ENCODE measurements at regions not wholly inside any gene's neighbourhood (a gene's known extent, or its start where the extent isn't known, plus 50 kb on each side); places are given as distances from the start of the nearest gene placed in this dataset.
"Not testable (repeated sequence)": the region's sequence is repeated elsewhere in the genome, so short reads cannot be mapped to it uniquely, and the experiment has no call there.

DNA sequence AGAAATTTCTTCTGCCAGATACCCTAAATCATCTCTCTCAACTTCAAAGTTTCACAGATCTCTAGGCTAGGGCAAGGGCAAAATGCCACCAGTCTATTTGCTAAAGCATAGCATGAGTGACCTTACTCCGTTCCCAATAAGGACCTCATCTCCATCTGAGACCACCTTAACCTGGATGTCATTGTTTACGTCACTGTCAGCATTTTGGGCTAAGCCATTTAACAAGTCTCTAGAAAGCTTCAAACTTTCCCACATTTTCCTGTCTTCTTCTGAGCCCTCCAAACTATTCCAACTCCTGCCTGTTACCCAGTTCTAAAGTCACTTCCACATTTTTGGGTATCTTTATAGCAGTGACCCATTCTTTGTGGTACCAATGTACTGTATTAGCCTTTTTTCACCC lies 259.2 kb upstream of the KITLG start:
- Histone ChIP-seq H3K4me1 (ENCODE audit: control insufficient read depth, insufficient read depth, low read length) (no peaks in the 10 kb centered on the region), H3K36me3 (ENCODE audit: control insufficient read depth, insufficient read depth, low read length) (no peaks in the 10 kb centered on the region), H3K27ac (ENCODE audit: insufficient read depth, low read depth, low read length, poor library complexity, severe bottlenecking) (no peak overlapping the region), H3K4me3 (ENCODE audit: insufficient read depth, low read depth, low read length) (no peak overlapping the region), H3K9me3 (ENCODE audit: control insufficient read depth, low read length) (no peaks in the 10 kb centered on the region), H3K27me3 (ENCODE audit: control insufficient read depth, insufficient read depth, low read length, poor library complexity, severe bottlenecking) (no peaks in the 10 kb centered on the region)
- 93 to 96% methylated on average over 2 of the region's 2 CpGs for WGBS, 2 experiments

GRCh38 chr12:88836156-88836555 lies 255.9 kb upstream of the KITLG start:
- no peak overlapping the region for H3K27ac ChIP-seq (ENCODE audit: insufficient read depth, low read depth, low read length, poor library complexity, severe bottlenecking)
- H3K27me3 ChIP-seq (ENCODE audit: control insufficient read depth, insufficient read depth, low read length, poor library complexity, severe bottlenecking), result no peaks in the 10 kb centered on the region
- no peaks in the 10 kb centered on the region for H3K9me3 ChIP-seq (ENCODE audit: control insufficient read depth, low read length)
- no peaks in the 10 kb centered on the region for H3K36me3 ChIP-seq (ENCODE audit: control insufficient read depth, insufficient read depth, low read length)
- H3K4me1 ChIP-seq (ENCODE audit: control insufficient read depth, insufficient read depth, low read length), result no peaks in the 10 kb centered on the region
- WGBS, 2 experiments, result 89 to 92% methylated on average over 1 of the region's 1 CpG
- no peak overlapping the region for H3K4me3 ChIP-seq (ENCODE audit: insufficient read depth, low read depth, low read length)

- Histone ChIP-seq H3K4me1 (ENCODE audit: control insufficient read depth, insufficient read depth, low read length) (no peaks in the 10 kb centered on the region), H3K27me3 (ENCODE audit: control insufficient read depth, insufficient read depth, low read length, poor library complexity, severe bottlenecking) (no peaks in the 10 kb centered on the region), H3K9me3 (ENCODE audit: control insufficient read depth, low read length) (no peaks in the 10 kb centered on the region), H3K27ac (ENCODE audit: insufficient read depth, low read depth, low read length, poor library complexity, severe bottlenecking) (no peak overlapping the region), H3K36me3 (ENCODE audit: control insufficient read depth, insufficient read depth, low read length) (no peaks in the 10 kb centered on the region), H3K4me3 (ENCODE audit: insufficient read depth, low read depth, low read length) (no peak overlapping the region)
- 100% methylated on average over 1 of the region's 1 CpG; no CpG with 5 or more reads in 1 of the 2 experiments for WGBS, 2 experiments
Observed at GRCh38 chr12:88834226-88834625, 254.0 kb upstream of the KITLG start.

DNA sequence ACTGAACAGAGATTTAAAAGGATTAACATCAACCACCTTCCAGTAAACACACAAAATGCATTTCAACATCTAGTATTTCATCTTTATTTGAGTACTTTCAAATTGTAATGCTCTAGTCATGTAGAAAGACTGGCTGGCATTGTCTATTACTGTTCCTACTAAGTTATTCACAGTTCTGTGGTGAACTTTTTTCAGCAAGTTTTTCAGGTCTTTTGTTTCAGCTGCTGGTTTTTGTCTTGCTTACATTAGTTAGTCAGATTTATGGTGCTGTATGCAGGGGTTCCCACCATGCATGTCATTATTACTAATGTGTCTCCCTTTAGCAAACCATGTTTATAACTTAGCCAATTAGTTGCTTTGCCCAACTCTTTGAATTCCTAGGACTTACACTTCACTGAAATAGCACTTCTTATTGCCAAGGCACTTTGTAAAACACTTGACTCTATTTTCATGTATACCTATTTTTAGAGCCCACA lies 253.4 kb upstream of the KITLG start:
- H3K36me3 ChIP-seq (ENCODE audit: control insufficient read depth, insufficient read depth, low read length), result no peaks in the 10 kb centered on the region
- no peaks in the 10 kb centered on the region for H3K9me3 ChIP-seq (ENCODE audit: control insufficient read depth, low read length)
- no peak overlapping the region for H3K27ac ChIP-seq (ENCODE audit: insufficient read depth, low read depth, low read length, poor library complexity, severe bottlenecking)
- H3K4me1 ChIP-seq (ENCODE audit: control insufficient read depth, insufficient read depth, low read length), result no peaks in the 10 kb centered on the region
- H3K4me3 ChIP-seq (ENCODE audit: insufficient read depth, low read depth, low read length), result no peak overlapping the region
- no peaks in the 10 kb centered on the region for H3K27me3 ChIP-seq (ENCODE audit: control insufficient read depth, insufficient read depth, low read length, poor library complexity, severe bottlenecking)

- H3K4me1 ChIP-seq (ENCODE audit: control insufficient read depth, insufficient read depth, low read length); H3K27me3 ChIP-seq (ENCODE audit: control insufficient read depth, insufficient read depth, low read length, poor library complexity, severe bottlenecking); H3K9me3 ChIP-seq (ENCODE audit: control insufficient read depth, low read length); H3K36me3 ChIP-seq (ENCODE audit: control insufficient read depth, insufficient read depth, low read length); H3K4me3 ChIP-seq (ENCODE audit: insufficient read depth, low read depth, low read length); H3K27ac ChIP-seq (ENCODE audit: insufficient read depth, low read depth, low read length, poor library complexity, severe bottlenecking): not testable (repeated sequence)
- 86 to 100% methylated on average over 1 of the region's 2 CpGs for WGBS, 2 experiments
Observed at GRCh38 chr12:88828537-88828936, 248.3 kb upstream of the KITLG start.

DNA sequence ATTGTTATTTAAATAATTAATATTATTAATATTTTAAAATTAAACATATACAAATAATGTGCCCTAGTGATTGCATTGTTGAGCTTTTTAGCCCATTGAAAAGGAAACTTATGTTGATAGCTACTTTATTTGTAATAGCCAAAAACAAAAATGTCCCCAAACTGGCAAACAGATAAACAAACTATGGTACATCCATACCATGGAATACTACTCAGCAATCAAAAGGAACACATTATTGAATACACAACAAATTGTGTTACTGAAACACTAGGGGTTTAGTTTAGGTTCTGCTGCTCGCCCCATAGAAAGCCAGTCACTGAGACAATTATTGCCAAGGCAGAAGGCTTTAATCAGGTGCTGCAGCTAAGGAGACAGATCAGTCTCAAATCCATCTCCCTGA lies 239.7 kb upstream of the KITLG start:
- WGBS, 2 experiments, result 93 to 100% methylated on average over 1 of the region's 1 CpG
- Histone ChIP-seq H3K27me3 (ENCODE audit: control insufficient read depth, insufficient read depth, low read length, poor library complexity, severe bottlenecking) (no peaks in the 10 kb centered on the region), H3K9me3 (ENCODE audit: control insufficient read depth, low read length) (no peaks in the 10 kb centered on the region), H3K4me3 (ENCODE audit: insufficient read depth, low read depth, low read length) (no peak overlapping the region), H3K36me3 (ENCODE audit: control insufficient read depth, insufficient read depth, low read length) (no peaks in the 10 kb centered on the region), H3K4me1 (ENCODE audit: control insufficient read depth, insufficient read depth, low read length) (no peaks in the 10 kb centered on the region), H3K27ac (ENCODE audit: insufficient read depth, low read depth, low read length, poor library complexity, severe bottlenecking) (no peak overlapping the region)

DNA sequence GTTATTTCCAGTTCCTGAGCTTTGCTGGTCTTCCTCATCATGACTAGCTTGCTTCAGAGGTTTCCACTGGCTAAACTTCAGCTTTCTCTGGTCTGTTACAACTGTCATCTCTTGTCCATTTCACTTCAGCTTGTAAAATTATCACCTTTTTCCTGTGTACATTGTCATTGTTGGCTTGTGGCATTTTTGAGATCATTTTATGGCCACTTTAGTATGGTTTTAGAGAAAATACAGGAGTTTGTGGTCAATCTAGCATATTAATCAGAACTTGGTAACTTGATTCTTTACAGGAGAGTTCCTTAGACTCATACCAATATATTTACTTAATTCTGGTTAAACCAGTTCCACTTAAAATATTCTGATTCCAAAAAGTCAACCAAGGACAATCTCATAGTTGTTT lies 235.9 kb upstream of the KITLG start:
- Histone ChIP-seq H3K36me3 (ENCODE audit: control insufficient read depth, insufficient read depth, low read length) (no peaks in the 10 kb centered on the region), H3K4me1 (ENCODE audit: control insufficient read depth, insufficient read depth, low read length) (no peaks in the 10 kb centered on the region), H3K27me3 (ENCODE audit: control insufficient read depth, insufficient read depth, low read length, poor library complexity, severe bottlenecking) (no peaks in the 10 kb centered on the region), H3K4me3 (ENCODE audit: insufficient read depth, low read depth, low read length) (no peak overlapping the region), H3K9me3 (ENCODE audit: control insufficient read depth, low read length) (no peaks in the 10 kb centered on the region), H3K27ac (ENCODE audit: insufficient read depth, low read depth, low read length, poor library complexity, severe bottlenecking) (no peak overlapping the region)

GRCh38 chr12:88814779-88815178 lies 234.5 kb upstream of the KITLG start:
- Histone ChIP-seq H3K4me3 (ENCODE audit: insufficient read depth, low read depth, low read length) (no peak overlapping the region), H3K9me3 (ENCODE audit: control insufficient read depth, low read length) (no peaks in the 10 kb centered on the region), H3K36me3 (ENCODE audit: control insufficient read depth, insufficient read depth, low read length) (no peaks in the 10 kb centered on the region), H3K27ac (ENCODE audit: insufficient read depth, low read depth, low read length, poor library complexity, severe bottlenecking) (no peak overlapping the region), H3K27me3 (ENCODE audit: control insufficient read depth, insufficient read depth, low read length, poor library complexity, severe bottlenecking) (no peaks in the 10 kb centered on the region), H3K4me1 (ENCODE audit: control insufficient read depth, insufficient read depth, low read length) (no peaks in the 10 kb centered on the region)
- WGBS, 2 experiments, result 86 to 93% methylated on average over 4 of the region's 5 CpGs

DNA sequence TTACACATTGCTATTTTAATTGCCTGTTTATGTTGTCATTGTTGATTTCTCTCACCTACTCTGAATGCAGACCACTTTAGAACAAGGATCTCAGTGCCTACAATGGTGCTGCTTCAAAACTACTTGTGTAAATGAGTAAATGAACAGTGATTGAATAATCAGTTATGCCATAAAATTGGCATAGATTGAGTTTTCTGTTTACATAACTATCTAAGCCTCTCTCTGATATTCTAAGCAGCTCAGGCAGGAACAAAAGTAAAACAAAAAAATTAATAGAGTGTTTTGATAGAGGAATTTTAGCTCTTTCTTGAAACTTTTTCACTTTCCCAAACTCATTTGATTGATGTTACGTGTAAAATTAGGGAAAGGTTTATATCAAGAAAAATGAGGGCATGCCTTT lies 232.3 kb upstream of the KITLG start:
- H3K27ac ChIP-seq (ENCODE audit: insufficient read depth, low read depth, low read length, poor library complexity, severe bottlenecking), result no peak overlapping the region
- no peaks in the 10 kb centered on the region for H3K9me3 ChIP-seq (ENCODE audit: control insufficient read depth, low read length)
- no peaks in the 10 kb centered on the region for H3K27me3 ChIP-seq (ENCODE audit: control insufficient read depth, insufficient read depth, low read length, poor library complexity, severe bottlenecking)
- H3K4me1 ChIP-seq (ENCODE audit: control insufficient read depth, insufficient read depth, low read length), result no peaks in the 10 kb centered on the region
- no peaks in the 10 kb centered on the region for H3K36me3 ChIP-seq (ENCODE audit: control insufficient read depth, insufficient read depth, low read length)
- WGBS, 2 experiments, result no CpG with 5 or more reads among the region's 1 CpG
- H3K4me3 ChIP-seq (ENCODE audit: insufficient read depth, low read depth, low read length), result no peak overlapping the region

GRCh38 chr12:88810806-88811205 lies 230.5 kb upstream of the KITLG start:
- no peak overlapping the region for H3K27ac ChIP-seq (ENCODE audit: insufficient read depth, low read depth, low read length, poor library complexity, severe bottlenecking)

GRCh38 chr12:88809841-88810240 lies 229.6 kb upstream of the KITLG start:
- H3K27me3 ChIP-seq (ENCODE audit: control insufficient read depth, insufficient read depth, low read length, poor library complexity, severe bottlenecking); H3K9me3 ChIP-seq (ENCODE audit: control insufficient read depth, low read length); H3K4me3 ChIP-seq (ENCODE audit: insufficient read depth, low read depth, low read length); H3K27ac ChIP-seq (ENCODE audit: insufficient read depth, low read depth, low read length, poor library complexity, severe bottlenecking); H3K36me3 ChIP-seq (ENCODE audit: control insufficient read depth, insufficient read depth, low read length); H3K4me1 ChIP-seq (ENCODE audit: control insufficient read depth, insufficient read depth, low read length): not testable (repeated sequence)
- WGBS, 2 experiments, result 88 to 100% methylated on average over 1 of the region's 1 CpG

More at GRCh38 chr12:88810806-88811205, 230.5 kb upstream of the KITLG start:
- Histone ChIP-seq H3K27me3 (ENCODE audit: control insufficient read depth, insufficient read depth, low read length, poor library complexity, severe bottlenecking) (no peaks in the 10 kb centered on the region), H3K9me3 (ENCODE audit: control insufficient read depth, low read length) (no peaks in the 10 kb centered on the region), H3K36me3 (ENCODE audit: control insufficient read depth, insufficient read depth, low read length) (no peaks in the 10 kb centered on the region), H3K4me1 (ENCODE audit: control insufficient read depth, insufficient read depth, low read length) (no peaks in the 10 kb centered on the region), H3K4me3 (ENCODE audit: insufficient read depth, low read depth, low read length) (no peak overlapping the region)
- 94 to 100% methylated on average over 1 of the region's 1 CpG for WGBS, 2 experiments
